Liver (tissue), 3 donors: ENCODE measurements at regions not wholly inside any gene's neighbourhood (a gene's known extent, or its start where the extent isn't known, plus 50 kb on each side); places are given as distances from the start of the nearest gene placed in this dataset.

Experiments
- ATF3 ChIP-seq: IDR thresholded peaks from 2 replicates; pipeline ENCODE4 v1.6.1; 2016; ENCODE audit warnings: antibody characterized with exemption
- CTCF ChIP-seq: fragments of 150-350 bp; IDR thresholded peaks from 2 replicates; pipeline ENCODE4 v1.5.1; 2017; ENCODE audit warnings: improper control_type of control experiment, low read depth, low read length; ENCODE audit not compliant: missing input control
- NR2F2 ChIP-seq: IDR thresholded peaks from 2 replicates; pipeline ENCODE4 v1.6.1; 2016; ENCODE audit warnings: antibody characterized with exemption
- RAD21 ChIP-seq, 2 donors: IDR thresholded peaks; 2 replicates each; pipeline ENCODE4 v1.6.1; 2016; ENCODE audit warnings: antibody characterized with exemption in 2 of 2, mild to moderate bottlenecking in 2 of 2
- REST ChIP-seq: IDR thresholded peaks from 2 replicates; pipeline ENCODE4 v1.6.1; 2016; ENCODE audit warnings: antibody characterized with exemption, mild to moderate bottlenecking
- SP1 ChIP-seq: IDR thresholded peaks from 2 replicates; pipeline ENCODE4 v1.6.1; 2018; ENCODE audit warnings: antibody characterized with exemption, mild to moderate bottlenecking
- donor health status: healthy.
- donor health status: healthy.

- TF ChIP-seq REST: no peak
- TF ChIP-seq SP1: no peak
- TF ChIP-seq CTCF: no peak
- TF ChIP-seq NR2F2: no peak
- TF ChIP-seq ATF3: no peak
- TF ChIP-seq RAD21 (IDR thresholded peaks at IDR 0.05): no peak
Observed at GRCh38 chr3:28745436-28745835, 396.8 kb upstream of the AZI2 start.
